Lung (tissue), 11 donors: ENCODE measurements at regions not wholly inside any gene's neighbourhood (a gene's known extent, or its start where the extent isn't known, plus 50 kb on each side); places are given as distances from the start of the nearest gene placed in this dataset.
A peak's percentile ranks its signal among the peaks of the same experiment; 100 is the strongest.

Experiments used
- ATAC-seq: fragments of 200-7000 bp; cut with Tn5 transposase; one replicate; pipeline ENCODE4 v1.9.1; 2020; ENCODE audit warnings: moderate number of reproducible peaks; ENCODE audit not compliant: insufficient read depth, low FRiP score
- DNase-seq, 3 donors: peaks; one replicate each; pipeline ENCODE4 v3.0.0-alpha.2; 2013 to 2017
- H3K27ac ChIP-seq, 2 donors: one replicate each; pipeline ENCODE4 v1.5.1; 2013; ENCODE audit warnings: mild to moderate bottlenecking in 2 of 2, moderate library complexity in 2 of 2, control low read depth in 1 of 2, inconsistent platforms in 1 of 2, low read depth in 1 of 2, low read length in 1 of 2
- H3K27me3 ChIP-seq, 3 donors: one replicate each; pipeline ENCODE4 v1.5.1; 2013; ENCODE audit warnings: low read length in 2 of 3; ENCODE audit not compliant: control insufficient read depth in 3 of 3, insufficient read depth in 3 of 3
- H3K36me3 ChIP-seq, 4 donors: one replicate each; pipeline ENCODE4 v1.5.1; 2013; ENCODE audit warnings: low read length in 4 of 4, mild to moderate bottlenecking in 1 of 4, moderate library complexity in 1 of 4; ENCODE audit not compliant: control insufficient read depth in 4 of 4, insufficient read depth in 4 of 4
- H3K4me1 ChIP-seq, 5 donors: one replicate each; pipeline ENCODE4 v1.5.1; 2013; ENCODE audit warnings: low read length in 5 of 5, mild to moderate bottlenecking in 2 of 5, moderate library complexity in 1 of 5; ENCODE audit not compliant: control insufficient read depth in 5 of 5, insufficient read depth in 5 of 5
- H3K4me3 ChIP-seq: one replicate; pipeline ENCODE4 v1.5.1; 2013; ENCODE audit warnings: mild to moderate bottlenecking, control low read depth, moderate library complexity
- H3K9ac ChIP-seq, 2 donors: one replicate each; pipeline ENCODE4 v1.5.1; 2013; ENCODE audit warnings: low read length in 2 of 2, control low read depth in 1 of 2; ENCODE audit not compliant: insufficient read depth in 1 of 2
- H3K9me3 ChIP-seq, 4 donors: one replicate each; pipeline ENCODE4 v1.5.1; 2013; ENCODE audit warnings: low read length in 3 of 4, mild to moderate bottlenecking in 1 of 4, moderate library complexity in 1 of 4; ENCODE audit not compliant: control insufficient read depth in 4 of 4, insufficient read depth in 3 of 4
- CTCF ChIP-seq: IDR thresholded peaks from 2 replicates; pipeline ENCODE4 v1.5.1; 2012; ENCODE audit warnings: mild to moderate bottlenecking; ENCODE audit errors: control extremely low read depth, extremely low read depth
- WGBS, 2 donors: extraction: QIAGEN DNeasy Blood & Tissue Kit; methylation state at CpG; one replicate each; pipeline ENCODE4 v1.1.7; 2013; 5-methylcytosine and 5-hydroxymethylcytosine counted together
- donor health status: control.
- donor health status: control.
- donor health status: Bipolar disorder and iron deficiency.
- donor health status: healthy.
- donor health status: DM: yes; HTN: yes; CAD: no.

- H3K27ac ChIP-seq = peak overlapping the region in 1 of 2 donors; percentile 75
- no peak overlapping the region for H3K9ac ChIP-seq
- TF ChIP-seq CTCF = no peak
- no peaks in the 10 kb centered on the region for H3K27me3 ChIP-seq
- H3K9me3 ChIP-seq = no peaks in the 10 kb centered on the region
- peaks cover 5 to 41% (median 15%) of the 10 kb centered on the region in 5 donors for H3K4me1 ChIP-seq
- no peak for ATAC-seq
- H3K4me3 ChIP-seq = no peak overlapping the region
- peak in 1 of 3 donors; percentile 43 for DNase-seq
- peaks cover 1 to 14% (median 8%) of the 10 kb centered on the region in 4 donors for H3K36me3 ChIP-seq
- WGBS, 2 donors = 38 to 73% methylated on average over 1 of the region's 1 CpG
Observed at GRCh38 chr6:71393981-71394432, 105.4 kb downstream of the OGFRL1 start.

- Histone ChIP-seq H3K4me1 (peaks cover 5 to 38% (median 15%) of the 10 kb centered on the region in 5 donors), H3K27ac (peak overlapping the region; percentile 1 to 17), H3K9ac (no peak overlapping the region), H3K27me3 (no peaks in the 10 kb centered on the region), H3K4me3 (no peak overlapping the region), H3K9me3 (no peaks in the 10 kb centered on the region), H3K36me3 (peaks cover 1 to 14% (median 8%) of the 10 kb centered on the region in 4 donors)
- WGBS, 2 donors = 63 to 66% methylated on average over 2 of the region's 2 CpGs
- no peak for ATAC-seq
- no peak for TF ChIP-seq CTCF
- no peak for DNase-seq
Observed at GRCh38 chr6:71394926-71395325, 106.3 kb downstream of the OGFRL1 start.

- H3K4me1 ChIP-seq = peaks cover 5 to 37% (median 15%) of the 10 kb centered on the region in 5 donors
- no peak for DNase-seq
- no peak overlapping the region for H3K4me3 ChIP-seq
- H3K27ac ChIP-seq = peak overlapping the region in 1 of 2 donors; percentile 61
- no peak for TF ChIP-seq CTCF
- H3K36me3 ChIP-seq = peaks cover 1 to 14% (median 8%) of the 10 kb centered on the region in 4 donors
- 69 to 80% methylated on average over 3 of the region's 3 CpGs for WGBS, 2 donors
- no peak overlapping the region for H3K9ac ChIP-seq
- H3K27me3 ChIP-seq = no peaks in the 10 kb centered on the region
- ATAC-seq = no peak
- H3K9me3 ChIP-seq = no peaks in the 10 kb centered on the region
Observed at GRCh38 chr6:71395731-71396409, 107.3 kb downstream of the OGFRL1 start.
